Muscle of back (tissue), 3 donors: ENCODE measurements at regions not wholly inside any gene's neighbourhood (a gene's known extent, or its start where the extent isn't known, plus 50 kb on each side); places are given as distances from the start of the nearest gene placed in this dataset.
A peak's percentile ranks its signal among the peaks of the same experiment; 100 is the strongest.

ENCODE experiments used
- DNase-seq, 3 donors: peaks; one replicate each; pipeline versions ENCODE4 v3.0.0 to v3.0.0-alpha.2; 2013

DNA sequence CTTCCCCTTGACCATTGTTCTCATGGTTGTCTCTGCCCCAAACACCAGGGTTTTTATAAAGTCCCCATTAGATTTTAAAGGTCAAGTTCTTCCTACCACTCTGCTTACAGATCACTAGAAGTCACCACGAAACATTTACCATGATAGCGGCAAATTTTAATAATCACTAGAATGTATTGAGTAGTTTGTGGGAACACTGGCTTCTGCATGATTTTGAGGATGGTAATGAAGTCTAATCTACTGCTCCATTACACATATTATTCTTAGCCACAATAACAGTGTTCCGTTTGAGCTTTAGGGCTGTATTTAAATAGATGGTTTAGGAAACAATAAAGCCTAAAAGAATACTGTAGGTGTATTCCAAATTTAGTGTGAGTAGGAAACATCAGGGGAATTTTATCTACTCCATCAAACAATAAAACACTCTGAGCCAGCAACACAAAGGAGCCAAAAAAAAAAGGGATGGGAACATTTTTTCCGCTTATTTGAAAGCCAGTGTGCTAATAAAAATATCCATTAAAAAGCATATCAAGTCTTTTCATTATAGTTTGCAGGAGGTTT, 49.7 kb downstream of the KLF12 start:
- peak in 1 of 3 donors; percentile 61 for DNase-seq

GRCh38 chr13:74082741-74083160, 51.5 kb downstream of the KLF12 start:
- no peak for DNase-seq

GRCh38 chr13:74080762-74081161, 53.4 kb downstream of the KLF12 start:
- no peak for DNase-seq

DNA sequence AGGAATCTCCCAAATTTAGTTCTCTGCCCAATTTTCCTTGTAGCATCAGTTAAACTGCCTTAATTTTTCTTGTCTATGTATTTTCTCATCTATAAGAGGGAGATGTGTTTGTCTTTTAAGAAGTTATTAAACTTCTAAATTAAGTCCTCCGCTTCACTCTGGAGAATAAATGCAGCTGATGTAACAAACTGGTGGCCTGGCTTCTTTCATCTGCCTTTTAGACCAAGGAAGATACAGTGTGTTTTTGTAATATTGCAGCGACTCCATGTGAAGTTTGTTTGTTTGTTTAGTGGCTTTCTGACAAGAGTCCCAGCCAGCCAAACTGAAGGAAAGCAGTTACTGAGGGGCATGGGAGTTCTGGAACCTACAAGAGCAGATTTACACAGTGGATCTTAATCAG, 56.4 kb downstream of the KLF12 start:
- peak in 1 of 3 donors; percentile 75 for DNase-seq

DNA sequence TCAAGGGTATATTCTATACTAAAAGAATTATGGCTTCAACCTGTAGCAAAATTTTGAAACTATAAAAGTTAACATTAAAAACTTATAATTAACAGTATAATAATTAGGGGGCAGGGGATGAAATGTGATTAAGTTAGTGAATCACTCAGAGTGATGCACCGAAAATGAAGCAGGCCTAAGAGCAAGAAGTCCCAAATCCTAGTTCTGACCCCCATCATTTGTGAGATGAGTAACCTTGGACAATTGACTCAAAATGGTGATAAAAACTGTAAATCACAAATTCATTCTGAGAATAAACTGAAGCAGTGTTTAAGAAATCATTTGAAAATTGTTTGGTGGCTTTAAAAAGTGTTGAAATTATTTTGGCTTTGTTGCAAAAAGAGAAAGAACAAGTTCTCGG, 56.8 kb downstream of the KLF12 start:
- no peak for DNase-seq

- DNase-seq = peak in 1 of 3 donors; percentile 48
Measured at GRCh38 chr13:74074723-74075122, 59.5 kb downstream of the KLF12 start.

DNA sequence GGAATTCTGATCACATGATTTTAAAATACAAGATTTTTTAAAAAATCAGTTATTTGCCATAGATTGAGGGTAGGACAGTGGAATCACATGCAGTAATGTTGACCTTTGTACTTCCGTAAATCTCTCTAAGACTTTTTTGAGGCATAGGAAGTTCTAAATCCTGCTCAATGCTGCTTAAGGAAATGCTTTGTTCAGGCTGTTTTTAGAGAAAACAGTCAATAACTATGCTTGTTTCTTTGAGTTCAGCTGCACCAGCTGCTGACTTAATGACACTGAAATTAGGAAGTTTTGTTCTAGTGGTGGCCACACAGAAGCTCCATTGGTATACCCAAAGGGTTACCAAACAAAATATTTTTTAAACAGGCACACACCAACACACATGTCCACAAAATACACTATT, 60.9 kb downstream of the KLF12 start:
- DNase-seq = no peak

- DNase-seq = no peak
Measured at GRCh38 chr13:74070513-74070912, 63.7 kb downstream of the KLF12 start.

GRCh38 chr13:74070065-74070464, 64.1 kb downstream of the KLF12 start:
- no peak for DNase-seq

- DNase-seq = no peak
Measured at GRCh38 chr13:74068471-74068870, 65.7 kb downstream of the KLF12 start.

GRCh38 chr13:74067818-74068217, 66.4 kb downstream of the KLF12 start:
- DNase-seq = no peak

DNA sequence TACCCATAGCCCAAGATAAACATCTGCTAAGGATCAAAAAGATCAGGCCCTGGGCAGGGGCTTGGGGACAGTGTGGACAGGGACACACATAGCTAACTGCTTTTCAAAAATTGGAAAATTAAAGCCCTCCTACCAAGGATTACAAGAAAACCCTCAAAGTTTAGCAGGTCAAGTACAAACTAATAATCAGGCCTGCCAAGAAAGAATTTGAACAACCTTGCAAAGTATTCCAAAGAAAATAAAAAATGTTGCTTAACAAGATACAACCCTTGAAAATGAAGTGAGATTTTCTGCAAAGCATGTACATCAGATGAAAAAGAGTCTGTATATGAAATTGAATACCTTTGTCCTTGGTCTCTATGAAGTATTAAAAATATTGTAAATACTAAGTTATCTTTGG, 67.3 kb downstream of the KLF12 start:
- DNase-seq = no peak

- no peak for DNase-seq
Measured at GRCh38 chr13:74064805-74065312, 69.3 kb downstream of the KLF12 start.

GRCh38 chr13:74063533-74064100, 70.6 kb downstream of the KLF12 start:
- no peak for DNase-seq

- peak; percentile 66 to 88 (median 76) for DNase-seq
Measured at GRCh38 chr13:74062933-74063332, 71.3 kb downstream of the KLF12 start.

GRCh38 chr13:74061926-74062595, 72.1 kb downstream of the KLF12 start:
- DNase-seq = peak in 1 of 3 donors; percentile 61

DNA sequence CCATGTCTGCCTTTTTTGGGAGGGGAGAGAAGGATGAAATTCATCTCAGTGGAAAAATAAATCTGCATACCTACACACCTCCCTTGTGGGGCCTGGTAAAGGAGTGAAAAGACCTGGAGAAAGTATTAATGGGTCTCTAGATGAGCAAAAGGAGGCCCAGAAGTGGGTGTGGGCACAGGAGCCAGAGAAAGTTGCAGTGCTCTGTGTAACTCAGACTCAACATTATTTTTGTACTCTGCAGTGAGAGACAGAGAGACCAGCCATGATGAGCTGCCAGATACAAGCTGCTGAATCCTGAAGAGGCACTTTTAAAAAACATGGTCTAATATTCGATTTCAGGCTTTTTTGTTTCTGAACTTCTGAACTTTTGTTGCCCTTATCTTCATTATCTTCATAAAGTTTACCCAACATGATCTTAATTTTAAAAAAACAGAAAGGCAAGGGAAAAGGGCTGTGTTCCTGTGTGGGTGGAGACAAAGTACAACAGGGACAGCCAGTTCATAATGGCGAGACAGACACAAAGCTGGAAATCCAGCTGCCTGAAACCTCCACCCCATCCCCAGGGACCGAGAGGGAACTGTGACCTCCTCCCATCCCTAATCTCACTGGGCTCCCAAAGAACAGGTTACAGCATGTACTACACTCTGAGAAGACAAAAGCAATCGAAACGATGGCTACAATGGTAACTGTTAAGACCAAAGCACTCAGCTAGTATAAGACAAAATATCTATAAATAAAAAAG, 77.2 kb downstream of the KLF12 start:
- DNase-seq = peak in 1 of 3 donors; percentile 74

- no peak for DNase-seq
Measured at GRCh38 chr13:74052402-74052928, 81.7 kb downstream of the KLF12 start.

DNA sequence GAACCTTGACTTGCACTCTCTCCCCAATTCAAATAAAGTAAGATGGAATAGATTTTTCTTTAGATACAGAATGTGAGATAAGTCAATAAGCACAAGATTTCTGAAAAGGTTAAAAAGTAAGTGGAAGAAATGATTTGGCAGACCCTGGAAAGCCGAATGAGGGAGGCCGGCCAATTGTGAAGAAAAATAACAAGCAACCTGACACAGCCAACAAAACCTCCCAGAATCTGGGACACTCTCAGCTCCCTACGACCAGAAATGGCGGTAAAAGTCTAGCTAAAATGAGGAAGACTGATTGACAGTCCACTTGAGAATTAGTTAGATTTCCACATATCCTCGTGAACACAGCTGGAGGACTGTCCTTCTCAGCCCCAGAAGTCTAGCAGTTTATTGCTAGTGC, 85.4 kb downstream of the KLF12 start:
- peak in 1 of 3 donors; percentile 67 for DNase-seq

- DNase-seq = peak in 1 of 3 donors; percentile 75
Measured at GRCh38 chr13:74047931-74048600, 86.1 kb downstream of the KLF12 start.

GRCh38 chr13:74046431-74046830, 87.8 kb downstream of the KLF12 start:
- DNase-seq = peak in 1 of 3 donors; percentile 39

DNA sequence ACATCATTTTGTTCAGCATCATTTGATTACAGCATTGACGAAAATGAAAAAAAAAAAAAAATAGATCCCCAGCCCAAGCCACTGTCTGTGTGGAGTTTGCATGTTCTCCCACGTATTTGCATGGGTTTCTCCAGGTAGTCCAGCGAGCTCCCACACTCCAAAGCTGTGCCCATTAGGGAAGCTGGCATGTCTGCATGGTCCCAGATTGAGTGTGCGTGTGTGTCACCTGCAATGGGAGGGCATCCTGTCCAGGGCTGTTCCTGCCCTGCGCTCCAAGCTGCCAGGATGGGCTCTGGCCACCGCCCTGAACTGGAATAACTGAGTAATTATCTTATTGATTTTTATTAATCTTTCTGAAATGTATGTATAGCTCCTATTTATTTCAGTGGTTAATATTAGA, 88.6 kb downstream of the KLF12 start:
- no peak for DNase-seq
